ENCODE measurements at regions not wholly inside any gene's neighbourhood (a gene's known extent, or its start where the extent isn't known, plus 50 kb on each side); places are given as distances from the start of the nearest gene placed in this dataset.

DNA sequence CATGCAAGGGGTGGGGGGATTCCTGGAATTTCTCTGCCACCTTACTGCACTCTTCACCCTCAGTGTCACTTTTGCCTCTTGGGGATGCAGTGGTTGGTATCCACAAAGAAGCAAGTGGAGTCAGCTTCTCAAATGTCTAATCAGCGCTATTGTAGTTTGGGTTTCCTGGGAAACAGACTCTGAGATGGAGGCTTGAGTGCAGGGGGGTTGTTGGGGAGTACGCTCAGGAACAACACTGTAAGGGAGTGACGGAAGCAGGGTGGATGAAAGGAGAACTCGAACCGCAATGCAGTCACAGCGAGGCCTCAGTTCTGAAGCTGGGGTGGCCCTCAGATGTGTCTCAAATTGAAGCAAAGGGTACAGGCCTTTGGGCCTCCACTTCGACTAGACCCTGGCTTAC is 73.6 kb upstream of the EPC2 start:
- TF ChIP-seq, protein P1, sequence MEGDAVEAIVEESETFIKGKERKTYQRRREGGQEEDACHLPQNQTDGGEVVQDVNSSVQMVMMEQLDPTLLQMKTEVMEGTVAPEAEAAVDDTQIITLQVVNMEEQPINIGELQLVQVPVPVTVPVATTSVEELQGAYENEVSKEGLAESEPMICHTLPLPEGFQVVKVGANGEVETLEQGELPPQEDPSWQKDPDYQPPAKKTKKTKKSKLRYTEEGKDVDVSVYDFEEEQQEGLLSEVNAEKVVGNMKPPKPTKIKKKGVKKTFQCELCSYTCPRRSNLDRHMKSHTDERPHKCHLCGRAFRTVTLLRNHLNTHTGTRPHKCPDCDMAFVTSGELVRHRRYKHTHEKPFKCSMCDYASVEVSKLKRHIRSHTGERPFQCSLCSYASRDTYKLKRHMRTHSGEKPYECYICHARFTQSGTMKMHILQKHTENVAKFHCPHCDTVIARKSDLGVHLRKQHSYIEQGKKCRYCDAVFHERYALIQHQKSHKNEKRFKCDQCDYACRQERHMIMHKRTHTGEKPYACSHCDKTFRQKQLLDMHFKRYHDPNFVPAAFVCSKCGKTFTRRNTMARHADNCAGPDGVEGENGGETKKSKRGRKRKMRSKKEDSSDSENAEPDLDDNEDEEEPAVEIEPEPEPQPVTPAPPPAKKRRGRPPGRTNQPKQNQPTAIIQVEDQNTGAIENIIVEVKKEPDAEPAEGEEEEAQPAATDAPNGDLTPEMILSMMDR (IDR thresholded peaks at IDR 0.05) = no peak
- TF ChIP-seq POLR2A (IDR thresholded peaks at IDR 0.05) = no peak
